Left lung (tissue), 4 donors: ENCODE measurements at regions not wholly inside any gene's neighbourhood (a gene's known extent, or its start where the extent isn't known, plus 50 kb on each side); places are given as distances from the start of the nearest gene placed in this dataset.
A peak's percentile ranks its signal among the peaks of the same experiment; 100 is the strongest.
"Not testable (repeated sequence)": the region's sequence is repeated elsewhere in the genome, so short reads cannot be mapped to it uniquely, and the experiment has no call there.

Source experiments
- ATAC-seq: fragments of 200-7000 bp; cut with Tn5 transposase; one replicate; pipeline ENCODE4 v1.9.1; 2020; ENCODE audit warnings: moderate library complexity
- DNase-seq, 4 donors: peaks; one replicate each; pipeline ENCODE4 v3.0.0-alpha.2; 2013 to 2020
- H3K27ac ChIP-seq, 2 donors: fragments of 200-600 bp; sonication (generic) in 1 of 2; one replicate each; pipeline versions ENCODE4 v1.5.0 to v1.8.0; 2020 to 2021
- H3K27me3 ChIP-seq, 2 donors: fragments of 200-600 bp; sonication (generic) in 1 of 2; one replicate each; pipeline versions ENCODE4 v1.5.0 to v1.8.0; 2020 to 2021
- H3K36me3 ChIP-seq, 2 donors: fragments of 200-600 bp; sonication (generic) in 1 of 2; one replicate each; pipeline versions ENCODE4 v1.5.0 to v1.8.0; 2020 to 2021
- H3K4me1 ChIP-seq, 2 donors: fragments of 200-600 bp; one replicate each; pipeline ENCODE4 v1.8.0; 2021
- H3K4me3 ChIP-seq, 2 donors: fragments of 200-600 bp; sonication (generic) in 1 of 2; one replicate each; pipeline versions ENCODE4 v1.5.0 to v1.8.0; 2020 to 2021; ENCODE audit warnings: mild to moderate bottlenecking in 1 of 2
- H3K9me3 ChIP-seq, 2 donors: fragments of 200-600 bp; sonication (generic) in 1 of 2; one replicate each; pipeline versions ENCODE4 v1.5.0 to v1.8.0; 2020 to 2021
- intact Hi-C, 2 donors: fragments of 100-400 bp; cut with DNase I; formaldehyde crosslinking; loops; one replicate each; pipeline versions ENCODE4 v1.11.2 to v1.14.2; 2022
- TF ChIP-seq, protein P1 (sequence below), 2 donors: fragments of 200-600 bp; sonication (generic) in 1 of 2; IDR thresholded peaks; one replicate each; pipeline versions ENCODE4 v1.5.0 to v1.8.0; 2021; ENCODE audit warnings: antibody characterized with exemption in 2 of 2
- donor health status: DM: no; HTN: yes; CAD: no.
- donor health status: DM: no; HTN: no; CAD: no.

DNA sequence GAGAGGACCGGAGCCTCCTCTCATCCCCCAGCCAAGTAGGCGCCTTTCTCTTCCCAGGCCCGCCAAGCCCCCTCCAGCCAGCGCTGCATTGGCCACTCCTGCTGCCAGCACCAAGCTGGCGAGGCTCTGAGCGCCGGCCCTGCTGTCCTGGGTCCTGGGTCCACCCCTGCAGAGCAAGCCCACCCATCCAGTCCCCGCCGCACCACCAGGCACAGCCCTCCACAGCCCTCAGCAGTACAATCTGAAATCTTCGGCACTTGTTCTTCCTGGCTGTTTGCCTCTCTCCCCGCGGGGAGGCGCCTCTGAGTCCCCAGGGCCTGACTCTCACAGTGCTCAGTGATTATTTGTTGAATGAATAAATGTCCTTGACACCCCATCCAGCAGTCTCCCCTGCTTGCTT is 236.4 kb upstream of the SGCG start:
- DNase-seq (no peak), ATAC-seq (no peak)
- H3K4me3 ChIP-seq, result no peak overlapping the region
- no peaks in the 10 kb centered on the region for H3K4me1 ChIP-seq
- H3K9me3 ChIP-seq, result no peaks in the 10 kb centered on the region
- TF ChIP-seq, protein P1, sequence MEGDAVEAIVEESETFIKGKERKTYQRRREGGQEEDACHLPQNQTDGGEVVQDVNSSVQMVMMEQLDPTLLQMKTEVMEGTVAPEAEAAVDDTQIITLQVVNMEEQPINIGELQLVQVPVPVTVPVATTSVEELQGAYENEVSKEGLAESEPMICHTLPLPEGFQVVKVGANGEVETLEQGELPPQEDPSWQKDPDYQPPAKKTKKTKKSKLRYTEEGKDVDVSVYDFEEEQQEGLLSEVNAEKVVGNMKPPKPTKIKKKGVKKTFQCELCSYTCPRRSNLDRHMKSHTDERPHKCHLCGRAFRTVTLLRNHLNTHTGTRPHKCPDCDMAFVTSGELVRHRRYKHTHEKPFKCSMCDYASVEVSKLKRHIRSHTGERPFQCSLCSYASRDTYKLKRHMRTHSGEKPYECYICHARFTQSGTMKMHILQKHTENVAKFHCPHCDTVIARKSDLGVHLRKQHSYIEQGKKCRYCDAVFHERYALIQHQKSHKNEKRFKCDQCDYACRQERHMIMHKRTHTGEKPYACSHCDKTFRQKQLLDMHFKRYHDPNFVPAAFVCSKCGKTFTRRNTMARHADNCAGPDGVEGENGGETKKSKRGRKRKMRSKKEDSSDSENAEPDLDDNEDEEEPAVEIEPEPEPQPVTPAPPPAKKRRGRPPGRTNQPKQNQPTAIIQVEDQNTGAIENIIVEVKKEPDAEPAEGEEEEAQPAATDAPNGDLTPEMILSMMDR (IDR thresholded peaks at IDR 0.05), result no peak
- intact Hi-C loops, result no loop called here
- no peaks in the 10 kb centered on the region for H3K27me3 ChIP-seq
- no peaks in the 10 kb centered on the region for H3K36me3 ChIP-seq
- H3K27ac ChIP-seq, result no peak overlapping the region

DNA sequence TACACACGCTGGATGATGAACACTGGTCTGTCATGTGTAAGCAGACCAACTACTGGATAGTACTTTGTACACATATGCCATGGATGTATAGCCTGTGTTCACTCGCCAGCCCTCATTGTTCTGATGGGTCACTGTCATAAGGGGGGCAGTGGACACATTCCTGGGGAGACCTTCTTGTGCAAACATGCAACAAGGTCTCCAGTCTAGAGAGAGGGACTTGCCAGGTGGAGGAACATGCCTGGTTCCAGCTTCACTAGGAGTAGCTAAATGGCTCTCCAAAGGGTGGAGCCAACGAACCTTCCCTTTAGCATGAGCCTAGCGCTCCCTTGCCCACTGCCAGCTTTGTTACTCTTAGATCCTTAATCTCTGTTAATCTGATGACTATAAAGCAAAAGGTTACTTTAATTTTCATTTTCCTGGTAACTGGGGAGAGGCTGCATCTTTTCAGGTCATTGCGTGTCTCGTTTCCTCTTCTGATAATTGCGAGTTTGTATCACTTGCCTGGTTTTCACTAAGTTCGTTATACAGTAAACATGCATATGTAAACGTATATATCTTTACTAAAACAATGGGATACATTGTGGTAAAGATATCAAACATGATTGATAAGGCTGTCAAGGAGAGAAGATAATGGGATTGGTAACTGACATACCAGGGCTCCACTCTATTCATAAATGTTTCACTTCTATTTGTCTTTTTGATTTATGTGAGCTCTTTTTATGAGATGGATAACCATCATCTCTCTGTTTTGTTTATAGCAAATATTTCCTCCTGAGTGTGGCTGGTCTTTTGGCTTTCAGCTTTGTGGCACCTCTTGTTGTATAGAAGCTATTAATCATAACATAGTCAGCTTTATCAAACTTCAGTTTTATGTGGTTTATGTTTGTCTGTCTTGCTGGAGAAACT is 235.2 kb upstream of the SGCG start:
- Histone ChIP-seq H3K9me3 (no peaks in the 10 kb centered on the region), H3K4me3 (no peak overlapping the region), H3K36me3 (no peaks in the 10 kb centered on the region), H3K27me3 (no peaks in the 10 kb centered on the region), H3K4me1 (no peaks in the 10 kb centered on the region), H3K27ac (no peak overlapping the region)
- TF ChIP-seq, protein P1 (IDR thresholded peaks at IDR 0.05), result no peak
- DNase-seq (no peak), ATAC-seq (no peak)
- intact Hi-C loops, result no loop called here

DNA sequence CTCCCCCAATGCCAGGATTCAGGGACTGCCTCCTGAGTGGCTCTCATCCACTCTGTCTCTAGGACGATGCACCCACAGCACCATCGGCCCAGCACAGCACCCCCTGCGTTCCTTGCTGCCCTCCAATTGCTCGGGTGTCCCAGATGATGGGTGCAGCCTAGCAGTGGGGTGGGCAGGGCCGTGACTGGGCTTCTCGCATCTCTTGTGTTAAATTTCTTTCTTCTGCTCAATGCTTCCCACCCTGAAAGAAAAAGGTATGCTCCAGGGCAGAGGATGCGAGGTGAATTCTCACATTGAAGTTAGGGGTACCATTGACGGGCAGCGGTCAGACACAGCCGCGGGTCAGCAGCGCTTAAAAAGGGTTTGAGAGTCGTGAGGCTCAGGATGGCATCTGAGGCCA is 232.4 kb upstream of the SGCG start:
- no peaks in the 10 kb centered on the region for H3K36me3 ChIP-seq
- TF ChIP-seq, protein P1 (IDR thresholded peaks at IDR 0.05), result no peak
- H3K4me3 ChIP-seq, result no peak overlapping the region
- H3K27ac ChIP-seq, result no peak overlapping the region
- DNase-seq (no peak), ATAC-seq (no peak)
- intact Hi-C loops, result no loop called here
- peaks cover 0 to 11% of the 10 kb centered on the region in 2 donors for H3K9me3 ChIP-seq
- H3K4me1 ChIP-seq, result no peaks in the 10 kb centered on the region
- no peaks in the 10 kb centered on the region for H3K27me3 ChIP-seq

DNA sequence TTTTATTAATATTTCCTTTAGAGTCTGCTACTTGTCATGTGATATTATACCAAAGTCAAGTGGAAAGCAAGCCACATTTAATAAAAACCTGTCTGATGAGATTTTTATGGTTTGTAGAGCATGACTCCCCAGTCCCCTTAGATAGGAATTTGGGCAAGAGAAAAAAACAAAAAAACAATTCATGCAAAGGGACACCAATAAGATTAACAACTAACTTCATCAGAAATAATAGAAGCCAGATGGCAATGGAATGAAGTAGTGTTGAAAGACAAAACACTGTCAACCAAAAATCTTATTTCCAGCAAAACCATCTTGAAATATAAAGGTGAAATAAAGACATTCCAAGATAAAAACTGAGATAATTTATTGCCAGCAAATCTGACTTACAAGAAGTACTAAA is 228.8 kb upstream of the SGCG start:
- H3K27me3 ChIP-seq, H3K36me3 ChIP-seq, H3K4me1 ChIP-seq, ATAC-seq, H3K4me3 ChIP-seq, H3K27ac ChIP-seq, DNase-seq, intact Hi-C loops: not testable (repeated sequence)
- H3K9me3 ChIP-seq, result peaks cover 0 to 11% of the 10 kb centered on the region in 2 donors

DNA sequence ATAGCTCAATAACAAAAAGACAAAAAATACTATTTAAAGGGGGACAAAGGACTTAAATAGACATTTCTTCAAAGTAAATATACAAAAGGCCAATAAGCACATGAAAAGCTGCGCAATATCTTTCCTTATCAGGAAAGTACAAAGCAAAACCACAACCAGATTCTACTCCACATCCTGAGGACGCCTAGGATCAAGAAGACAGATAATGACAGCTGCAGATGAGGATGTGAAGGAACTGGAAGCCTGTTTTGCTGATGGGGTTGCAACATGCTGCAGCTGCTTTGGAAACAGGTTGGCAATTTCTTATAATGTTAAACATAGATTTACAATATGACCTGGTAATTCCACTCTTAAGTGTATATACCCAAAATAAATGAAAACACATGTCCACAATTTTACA is 225.6 kb upstream of the SGCG start:
- H3K4me3 ChIP-seq, H3K27me3 ChIP-seq, H3K36me3 ChIP-seq, DNase-seq, H3K27ac ChIP-seq, ATAC-seq, H3K4me1 ChIP-seq, intact Hi-C loops: not testable (repeated sequence)
- H3K9me3 ChIP-seq, result peaks cover 0 to 11% of the 10 kb centered on the region in 2 donors

DNA sequence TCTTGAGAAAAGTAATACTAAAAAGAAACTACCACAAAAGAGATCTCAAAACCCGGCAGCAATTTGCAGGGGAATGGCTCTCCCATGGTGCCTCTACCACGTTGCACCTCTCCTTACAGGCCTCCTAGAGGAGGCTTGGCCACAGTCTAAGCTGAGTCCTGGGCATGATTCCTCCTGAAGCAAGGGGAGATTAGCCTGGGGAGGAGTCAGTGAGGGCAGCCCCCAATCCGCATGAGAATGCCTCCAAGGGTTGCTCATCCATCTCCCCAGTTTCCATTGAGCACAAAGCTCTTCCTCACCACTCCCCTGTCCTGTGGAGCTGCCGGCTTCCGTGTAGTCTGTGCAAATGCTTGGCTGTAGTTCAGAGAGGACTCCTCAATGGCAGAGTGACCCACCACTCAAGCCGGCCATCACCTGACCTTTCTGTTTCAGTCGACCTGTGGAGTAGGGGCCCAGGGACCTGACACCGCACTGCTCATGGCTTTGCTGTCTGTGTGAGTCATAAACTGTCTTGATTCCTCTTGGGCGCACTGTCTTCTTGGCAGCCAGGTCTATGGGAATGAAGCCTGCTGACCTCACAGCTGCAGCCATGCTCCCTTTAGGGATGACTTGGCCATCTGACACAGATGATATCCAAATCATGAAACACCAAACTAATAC is 224.2 kb upstream of the SGCG start:
- H3K9me3 ChIP-seq, DNase-seq, intact Hi-C loops, H3K4me3 ChIP-seq, H3K27me3 ChIP-seq, H3K36me3 ChIP-seq, H3K27ac ChIP-seq, H3K4me1 ChIP-seq: not testable (repeated sequence)
- peak; percentile 19 for ATAC-seq

DNA sequence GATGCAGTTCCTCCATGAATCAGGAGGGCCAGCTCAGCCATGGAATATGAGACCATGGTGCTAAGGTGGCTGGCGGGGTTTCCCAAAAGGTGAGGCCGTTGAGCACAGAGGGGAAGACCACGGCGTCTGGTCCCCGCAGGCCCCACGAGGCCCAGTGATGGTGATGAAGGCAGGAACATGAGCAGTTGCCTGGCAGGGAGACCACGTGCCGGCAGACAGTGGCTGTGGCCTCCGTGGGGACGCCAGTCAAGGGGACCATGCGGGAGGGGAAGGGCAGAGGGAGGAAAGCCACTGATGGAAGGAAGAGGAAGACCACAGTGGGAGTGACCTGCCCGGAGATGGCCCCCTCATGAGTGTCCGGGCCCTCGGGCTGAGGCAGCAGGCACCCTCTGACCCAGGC is 220.9 kb upstream of the SGCG start:
- H3K4me3 ChIP-seq, H3K27ac ChIP-seq, H3K27me3 ChIP-seq, H3K4me1 ChIP-seq, ATAC-seq, H3K36me3 ChIP-seq, intact Hi-C loops, H3K9me3 ChIP-seq: not testable (repeated sequence)
- DNase-seq, result peak in 1 of 4 donors; percentile 51
